Renal pelvis (tissue), 1 donor: ENCODE measurements at regions not wholly inside any gene's neighbourhood (a gene's known extent, or its start where the extent isn't known, plus 50 kb on each side); places are given as distances from the start of the nearest gene placed in this dataset.
"Not testable (repeated sequence)": the region's sequence is repeated elsewhere in the genome, so short reads cannot be mapped to it uniquely, and the experiment has no call there.

ENCODE experiments used
- DNase-seq: peaks from one replicate; pipeline ENCODE4 v3.0.0-alpha.2; 2013

GRCh38 chr5:54821445-54822323, 163.7 kb downstream of the ESM1 start:
- no peak for DNase-seq

DNA sequence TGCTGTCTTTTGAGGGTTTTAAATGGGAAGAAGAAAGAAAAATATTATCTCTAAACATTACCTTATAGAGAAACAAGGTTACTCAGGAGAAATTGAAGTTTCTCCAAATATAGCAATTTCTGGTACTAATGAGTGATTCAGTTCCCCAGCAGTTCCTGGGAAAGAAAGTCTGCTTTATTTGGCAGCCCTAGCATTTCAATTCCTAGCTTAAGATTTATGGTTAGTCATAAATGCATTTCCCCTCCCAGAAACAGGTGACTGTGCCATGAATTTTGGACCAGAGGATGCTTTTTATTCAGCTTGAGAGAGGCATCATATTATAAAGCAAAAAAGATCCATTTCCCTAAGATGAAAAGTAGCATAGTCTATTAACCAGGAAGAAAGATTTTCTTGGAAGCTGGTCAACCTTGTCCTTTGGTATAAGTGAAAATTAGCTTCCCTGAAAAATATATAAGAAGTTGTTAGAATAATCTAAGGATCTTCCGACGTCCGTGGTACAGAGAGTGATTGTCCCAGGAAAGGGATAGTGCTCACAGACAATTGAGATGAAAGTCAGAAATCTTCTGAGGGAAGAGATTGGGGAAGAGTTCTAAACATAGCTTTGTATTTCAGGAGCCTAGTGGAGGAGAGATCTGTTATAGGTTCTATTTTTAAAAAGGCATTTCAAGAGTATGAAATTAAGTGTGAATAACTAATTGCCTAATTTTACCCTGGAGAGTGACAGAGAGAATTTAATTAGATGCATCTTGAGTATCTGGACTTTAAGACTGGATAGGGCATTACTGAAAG, 164.9 kb downstream of the ESM1 start:
- no peak for DNase-seq

GRCh38 chr5:54807421-54807820, 178.0 kb downstream of the ESM1 start:
- DNase-seq = peak; percentile 23

- DNase-seq = no peak
Observed at GRCh38 chr5:54804521-54804920, 180.9 kb downstream of the ESM1 start.

DNA sequence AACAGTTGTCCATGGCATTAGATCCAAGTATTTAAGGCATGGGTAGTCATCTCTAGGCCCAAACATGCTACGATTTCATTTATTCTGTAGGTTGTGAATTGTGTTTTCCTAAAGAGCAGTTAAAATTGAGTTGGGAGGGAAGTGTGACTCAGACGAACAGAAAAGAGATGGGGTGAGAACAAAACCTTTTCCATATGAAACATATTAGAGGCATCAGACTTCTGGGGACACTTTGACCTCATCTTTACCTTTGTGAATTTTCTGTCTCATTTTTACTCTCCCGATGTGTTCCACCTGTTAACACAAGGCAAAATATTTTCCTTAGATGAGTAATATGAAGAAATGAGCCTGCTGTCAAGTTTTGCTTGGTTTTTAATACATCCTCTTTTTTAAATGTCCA, 181.3 kb downstream of the ESM1 start:
- no peak for DNase-seq

GRCh38 chr5:54803471-54804011, 181.9 kb downstream of the ESM1 start:
- DNase-seq = no peak

DNA sequence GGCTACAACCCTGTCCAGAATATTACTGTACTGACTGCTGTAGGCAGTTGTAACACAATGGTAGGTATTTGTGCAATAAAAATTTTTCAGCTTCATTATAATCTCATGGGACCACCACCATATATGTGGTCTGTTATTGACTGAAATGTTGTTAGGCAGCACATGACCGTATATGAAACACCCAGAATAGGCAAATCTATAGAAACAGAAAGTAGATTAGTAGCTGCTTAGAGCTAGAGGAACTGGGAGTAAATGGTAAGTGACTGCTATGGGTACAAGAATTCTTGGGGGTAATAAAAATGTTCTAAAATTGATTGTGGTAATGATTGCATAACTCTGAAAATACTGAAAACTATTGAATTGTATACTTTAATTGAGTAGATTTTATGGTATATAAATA, 185.7 kb downstream of the ESM1 start:
- DNase-seq = no peak

DNA sequence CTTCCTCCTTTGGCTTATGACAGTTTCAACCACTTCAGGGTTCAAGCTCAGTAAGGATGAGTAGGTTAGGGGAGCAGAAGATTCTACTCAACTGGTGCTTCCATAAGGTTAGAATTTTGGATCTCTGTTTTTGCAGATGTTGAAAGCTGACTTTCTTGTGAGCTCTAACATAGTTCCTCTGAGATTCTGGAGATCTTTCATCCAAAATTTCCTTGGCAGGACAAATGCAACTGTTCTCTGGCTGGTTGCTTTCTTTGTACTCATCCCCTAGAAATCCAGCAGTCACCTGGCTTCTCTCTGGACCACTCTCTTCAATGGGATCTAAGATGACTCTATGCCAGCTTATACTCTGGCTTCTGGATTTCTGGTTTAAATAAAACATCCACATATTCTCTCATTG, 189.6 kb downstream of the ESM1 start:
- no peak for DNase-seq

- no peak for DNase-seq
Observed at GRCh38 chr5:54795284-54795683, 190.1 kb downstream of the ESM1 start.

DNA sequence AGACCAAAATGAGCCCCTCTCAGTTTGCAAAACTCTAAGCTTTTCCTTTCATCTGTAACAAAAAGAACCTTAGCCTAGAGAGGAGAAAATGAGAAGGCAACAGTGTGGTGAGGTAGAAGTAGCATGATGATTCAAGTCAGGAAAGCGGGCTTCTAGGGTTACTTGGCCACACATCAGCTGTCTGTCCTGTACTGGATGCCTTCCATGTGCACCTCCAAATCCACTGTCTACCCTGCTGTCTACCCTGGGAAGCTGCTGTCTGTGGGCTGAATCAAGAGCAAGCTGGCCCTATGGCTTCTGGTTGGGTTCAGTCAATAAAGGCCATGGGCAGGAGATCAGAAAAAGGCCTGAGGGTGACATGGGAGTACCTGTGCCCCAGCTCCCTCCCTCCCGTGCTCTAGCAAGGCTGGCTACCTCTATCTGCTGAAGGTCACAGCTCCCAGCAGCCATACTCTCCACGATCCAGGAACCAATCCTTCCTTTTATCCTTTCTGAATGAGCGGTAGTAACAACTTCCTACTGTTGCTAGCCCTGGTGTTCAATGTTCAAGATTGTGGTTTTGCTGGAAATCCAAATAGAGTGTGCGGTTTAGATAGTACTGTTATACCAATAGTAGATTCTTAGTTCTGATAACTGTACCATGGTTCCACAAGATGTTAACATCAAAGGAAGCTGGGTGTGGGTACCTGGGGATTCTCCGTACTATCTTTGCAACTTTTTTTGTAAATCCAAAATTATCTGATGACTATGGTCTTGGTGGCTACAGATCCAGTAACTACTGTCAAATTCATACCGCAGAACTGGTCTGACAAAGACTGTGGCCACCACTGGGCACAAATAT, 191.0 kb downstream of the ESM1 start:
- no peak for DNase-seq

GRCh38 chr5:54793468-54794134, 191.8 kb downstream of the ESM1 start:
- DNase-seq = no peak

- DNase-seq = no peak
Observed at GRCh38 chr5:54792611-54793404, 192.6 kb downstream of the ESM1 start.

DNA sequence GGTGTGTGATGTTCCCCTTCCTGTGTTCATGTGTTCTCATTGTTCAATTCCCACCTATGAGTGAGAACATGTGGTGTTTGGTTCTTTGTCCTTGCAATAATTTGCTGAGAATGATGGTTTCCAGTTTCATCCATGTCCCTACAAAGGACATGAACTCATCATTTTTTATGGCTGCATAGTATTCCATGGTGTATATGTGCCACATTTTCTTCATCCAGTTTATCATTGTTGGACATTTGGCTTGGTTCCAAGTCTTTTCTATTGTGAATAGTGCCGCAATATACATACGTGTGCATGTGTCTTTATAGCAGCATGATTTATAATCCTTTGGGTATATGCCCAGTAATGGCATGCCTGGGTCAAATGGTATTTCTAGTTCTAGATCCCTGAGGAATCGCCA, 197.5 kb downstream of the ESM1 start:
- not testable (repeated sequence) for DNase-seq

- DNase-seq = no peak
Observed at GRCh38 chr5:54785729-54786591, 199.4 kb downstream of the ESM1 start.

- DNase-seq = no peak
Observed at GRCh38 chr5:54778783-54779182, 206.6 kb downstream of the ESM1 start.

- DNase-seq = no peak
Observed at GRCh38 chr5:54775645-54776044, 209.7 kb downstream of the ESM1 start.

GRCh38 chr5:54774281-54775170, 210.9 kb downstream of the ESM1 start:
- DNase-seq = no peak

- DNase-seq = no peak
Observed at GRCh38 chr5:54772684-54773083, 212.7 kb downstream of the ESM1 start.
